Stimulated activated naive CD8-positive, alpha-beta T cell treated with anti-CD3 and anti-CD28 coated beads, Interleukin-15, amount 100 ng/mL, for 72 hours (primary cell): ENCODE measurements at regions not wholly inside any gene's neighbourhood (a gene's known extent, or its start where the extent isn't known, plus 50 kb on each side); places are given as distances from the start of the nearest gene placed in this dataset.
"Not testable (repeated sequence)": the region's sequence is repeated elsewhere in the genome, so short reads cannot be mapped to it uniquely, and the experiment has no call there.

ENCODE experiments used
- ATAC-seq: fragments of 150-1000 bp; cut with Tn5 transposase; 2 replicates; pipeline ENCODE4 v1.10.0; 2021; ENCODE audit warnings: mild to moderate bottlenecking, moderate library complexity
- DNase-seq, 2 donors: peaks; one replicate each; pipeline ENCODE4 v3.0.0; 2021 to 2022
- H3K27ac Mint-ChIP-seq, 2 donors: one replicate each; pipeline ENCODE4 v1.8.0; 2022; ENCODE audit warnings: mild to moderate bottlenecking in 2 of 2, mixed read lengths in 2 of 2, moderate library complexity in 2 of 2
- H3K27me3 Mint-ChIP-seq: one replicate; pipeline ENCODE4 v1.8.0; 2022; ENCODE audit warnings: mixed read lengths
- H3K4me1 Mint-ChIP-seq: one replicate; pipeline ENCODE4 v1.8.0; 2022; ENCODE audit warnings: mild to moderate bottlenecking, mixed read lengths
- H3K4me3 Mint-ChIP-seq, 2 donors: one replicate each; pipeline ENCODE4 v1.8.0; 2022; ENCODE audit warnings: mild to moderate bottlenecking in 2 of 2, mixed read lengths in 2 of 2, moderate library complexity in 1 of 2
- H3K9me3 Mint-ChIP-seq, 2 donors: one replicate each; pipeline ENCODE4 v1.8.0; 2022; ENCODE audit warnings: mixed read lengths in 2 of 2

GRCh38 chr14:43858981-43859380, 648.1 kb downstream of the FSCB start:
- peaks cover 0 to 4% of the 10 kb centered on the region in 2 donors for H3K9me3 Mint-ChIP-seq
- H3K27me3 Mint-ChIP-seq: no peaks in the 10 kb centered on the region
- no peaks in the 10 kb centered on the region for H3K4me1 Mint-ChIP-seq
- DNase-seq (no peak), ATAC-seq (no peak)
- no peak overlapping the region for H3K4me3 Mint-ChIP-seq
- no peak overlapping the region for H3K27ac Mint-ChIP-seq

- ATAC-seq (no peak), DNase-seq (no peak)
- Mint-ChIP-seq H3K27me3 (no peaks in the 10 kb centered on the region), H3K4me3 (no peak overlapping the region), H3K4me1 (no peaks in the 10 kb centered on the region), H3K9me3 (peaks cover 4 to 11% of the 10 kb centered on the region in 2 donors), H3K27ac (no peak overlapping the region)
Measured at GRCh38 chr14:43855556-43855955, 651.5 kb downstream of the FSCB start.

GRCh38 chr14:43853541-43853940, 653.5 kb downstream of the FSCB start:
- peaks cover 4 to 13% of the 10 kb centered on the region in 2 donors for H3K9me3 Mint-ChIP-seq
- no peak for ATAC-seq
- no peaks in the 10 kb centered on the region for H3K27me3 Mint-ChIP-seq
- H3K27ac Mint-ChIP-seq: no peak overlapping the region
- no peak for DNase-seq
- H3K4me3 Mint-ChIP-seq: no peak overlapping the region
- no peaks in the 10 kb centered on the region for H3K4me1 Mint-ChIP-seq

- Mint-ChIP-seq H3K27me3 (no peaks in the 10 kb centered on the region), H3K27ac (no peak overlapping the region), H3K9me3 (peaks cover 27 to 40% of the 10 kb centered on the region in 2 donors), H3K4me1 (no peaks in the 10 kb centered on the region), H3K4me3 (no peak overlapping the region)
- no peak for ATAC-seq
- DNase-seq: no peak
Measured at GRCh38 chr14:43803076-43803689, 703.9 kb downstream of the FSCB start.

- H3K9me3 Mint-ChIP-seq: peaks cover 0 to 5% of the 10 kb centered on the region in 2 donors
- H3K27ac Mint-ChIP-seq: no peak overlapping the region
- DNase-seq: no peak
- H3K4me1 Mint-ChIP-seq: no peaks in the 10 kb centered on the region
- no peaks in the 10 kb centered on the region for H3K27me3 Mint-ChIP-seq
- no peak for ATAC-seq
- H3K4me3 Mint-ChIP-seq: no peak overlapping the region
Measured at GRCh38 chr14:43795600-43796228, 711.4 kb downstream of the FSCB start.

- Mint-ChIP-seq H3K27me3 (no peaks in the 10 kb centered on the region), H3K4me3 (no peak overlapping the region), H3K4me1 (no peaks in the 10 kb centered on the region), H3K27ac (no peak overlapping the region), H3K9me3 (peaks cover 0 to 5% of the 10 kb centered on the region in 2 donors)
- DNase-seq: no peak
- ATAC-seq: no peak
Measured at GRCh38 chr14:43793579-43793978, 713.5 kb downstream of the FSCB start.

GRCh38 chr14:43792980-43793379, 714.1 kb downstream of the FSCB start:
- Mint-ChIP-seq H3K4me3 (no peak overlapping the region), H3K9me3 (peaks cover 0 to 5% of the 10 kb centered on the region in 2 donors), H3K27ac (no peak overlapping the region), H3K4me1 (no peaks in the 10 kb centered on the region), H3K27me3 (no peaks in the 10 kb centered on the region)
- ATAC-seq (no peak), DNase-seq (no peak)

GRCh38 chr14:43790681-43791080, 716.4 kb downstream of the FSCB start:
- no peaks in the 10 kb centered on the region for H3K4me1 Mint-ChIP-seq
- no peaks in the 10 kb centered on the region for H3K27me3 Mint-ChIP-seq
- no peak for DNase-seq
- H3K27ac Mint-ChIP-seq: no peak overlapping the region
- no peaks in the 10 kb centered on the region for H3K9me3 Mint-ChIP-seq
- no peak overlapping the region for H3K4me3 Mint-ChIP-seq
- ATAC-seq: no peak

GRCh38 chr14:43789458-43789857, 717.6 kb downstream of the FSCB start:
- Mint-ChIP-seq H3K4me1 (no peaks in the 10 kb centered on the region), H3K4me3 (no peak overlapping the region), H3K9me3 (no peaks in the 10 kb centered on the region), H3K27ac (no peak overlapping the region), H3K27me3 (no peaks in the 10 kb centered on the region)
- no peak for DNase-seq
- ATAC-seq: no peak

- Mint-ChIP-seq H3K27ac (no peak overlapping the region), H3K4me1 (no peaks in the 10 kb centered on the region), H3K9me3 (no peaks in the 10 kb centered on the region), H3K4me3 (no peak overlapping the region), H3K27me3 (no peaks in the 10 kb centered on the region)
- no peak for DNase-seq
- ATAC-seq: no peak
Measured at GRCh38 chr14:43786066-43786762, 720.9 kb downstream of the FSCB start.

- not testable (repeated sequence) for H3K27ac Mint-ChIP-seq, DNase-seq, H3K4me1 Mint-ChIP-seq, ATAC-seq, H3K4me3 Mint-ChIP-seq, H3K27me3 Mint-ChIP-seq
- H3K9me3 Mint-ChIP-seq: peaks cover 0 to 13% of the 10 kb centered on the region in 2 donors
Measured at GRCh38 chr14:43784432-43784831, 722.7 kb downstream of the FSCB start.

GRCh38 chr14:43778937-43779639, 728.0 kb downstream of the FSCB start:
- no peaks in the 10 kb centered on the region for H3K4me1 Mint-ChIP-seq
- H3K27me3 Mint-ChIP-seq: no peaks in the 10 kb centered on the region

GRCh38 chr14:43778570-43778936, 728.5 kb downstream of the FSCB start:
- no peak for DNase-seq
- Mint-ChIP-seq H3K4me1 (no peaks in the 10 kb centered on the region), H3K4me3 (no peak overlapping the region), H3K27ac (no peak overlapping the region), H3K27me3 (no peaks in the 10 kb centered on the region), H3K9me3 (peaks cover 13 to 18% of the 10 kb centered on the region in 2 donors)
- ATAC-seq: no peak

More at GRCh38 chr14:43778937-43779639, 728.0 kb downstream of the FSCB start:
- Mint-ChIP-seq H3K27ac (no peak overlapping the region), H3K4me3 (no peak overlapping the region), H3K9me3 (peaks cover 13 to 18% of the 10 kb centered on the region in 2 donors)
- ATAC-seq (no peak), DNase-seq (no peak)

GRCh38 chr14:43765474-43765873, 741.6 kb downstream of the FSCB start:
- Mint-ChIP-seq H3K27ac (no peak overlapping the region), H3K4me1 (no peaks in the 10 kb centered on the region), H3K9me3 (peaks cover 0 to 2% of the 10 kb centered on the region in 2 donors), H3K27me3 (no peaks in the 10 kb centered on the region), H3K4me3 (no peak overlapping the region)
- ATAC-seq (no peak), DNase-seq (no peak)

- no peak for ATAC-seq
Measured at GRCh38 chr14:43764433-43764832, 742.6 kb downstream of the FSCB start.

GRCh38 chr14:43755707-43756106, 751.4 kb downstream of the FSCB start:
- no peak overlapping the region for H3K4me3 Mint-ChIP-seq
- no peaks in the 10 kb centered on the region for H3K27me3 Mint-ChIP-seq
- no peak for ATAC-seq
- H3K27ac Mint-ChIP-seq: no peak overlapping the region
- H3K9me3 Mint-ChIP-seq: peaks cover 9 to 15% of the 10 kb centered on the region in 2 donors
- no peaks in the 10 kb centered on the region for H3K4me1 Mint-ChIP-seq
- no peak for DNase-seq

More at GRCh38 chr14:43764433-43764832, 742.6 kb downstream of the FSCB start:
- no peaks in the 10 kb centered on the region for H3K27me3 Mint-ChIP-seq
- no peak overlapping the region for H3K4me3 Mint-ChIP-seq
- no peak overlapping the region for H3K27ac Mint-ChIP-seq
- no peaks in the 10 kb centered on the region for H3K4me1 Mint-ChIP-seq
- H3K9me3 Mint-ChIP-seq: peaks cover 0 to 4% of the 10 kb centered on the region in 2 donors
- DNase-seq: no peak
